Naive thymus-derived CD8-positive, alpha-beta T cell (primary cell): ENCODE measurements at regions not wholly inside any gene's neighbourhood (a gene's known extent, or its start where the extent isn't known, plus 50 kb on each side); places are given as distances from the start of the nearest gene placed in this dataset.

ENCODE experiments used
- ATAC-seq, 2 donors: fragments of 150-1000 bp; cut with Tn5 transposase in 1 of 2; sonication (Bioruptor Pico), chemical (Tn5 transposase) in 1 of 2; 1 replicate in 1 of 2; 2 replicates in 1 of 2; pipeline ENCODE4 v1.10.0; 2021; ENCODE audit warnings: mild to moderate bottlenecking in 2 of 2, moderate library complexity in 2 of 2
- POLR2A ChIA-PET: fragments of 350-600 bp; sonication (Branson Sonifier 250); formaldehyde crosslinking; loops from one replicate; lab custom pipeline; 2021; ENCODE audit warnings: antibody characterized with exemption; lab: Charles Lee
- DNase-seq, 10 donors: peaks; one replicate each; pipeline versions ENCODE4 v3.0.0 to v3.0.0-alpha.2; 2020 to 2022
- H3K27ac Mint-ChIP-seq, 10 donors: one replicate each; pipeline ENCODE4 v1.8.0; 2020 to 2022; ENCODE audit warnings: mild to moderate bottlenecking in 10 of 10, mixed read lengths in 10 of 10, moderate library complexity in 4 of 10, inconsistent platforms in 1 of 10
- H3K27me3 Mint-ChIP-seq, 5 donors: one replicate each; pipeline ENCODE4 v1.8.0; 2021 to 2022; ENCODE audit warnings: mixed read lengths in 5 of 5
- H3K36me3 Mint-ChIP-seq, 3 donors: one replicate each; pipeline ENCODE4 v1.8.0; 2020 to 2022; ENCODE audit warnings: mixed read lengths in 3 of 3, mild to moderate bottlenecking in 2 of 3, inconsistent platforms in 1 of 3
- H3K4me1 Mint-ChIP-seq, 4 donors: one replicate each; pipeline ENCODE4 v1.8.0; 2021 to 2022; ENCODE audit warnings: mixed read lengths in 4 of 4
- H3K4me3 Mint-ChIP-seq, 10 donors: one replicate each; pipeline ENCODE4 v1.8.0; 2020 to 2022; ENCODE audit warnings: mild to moderate bottlenecking in 10 of 10, mixed read lengths in 10 of 10, moderate library complexity in 6 of 10, inconsistent platforms in 1 of 10
- H3K9me3 Mint-ChIP-seq, 9 donors: one replicate each; pipeline ENCODE4 v1.8.0; 2020 to 2022; ENCODE audit warnings: mixed read lengths in 9 of 9, mild to moderate bottlenecking in 3 of 9, inconsistent platforms in 1 of 9, moderate library complexity in 1 of 9

DNA sequence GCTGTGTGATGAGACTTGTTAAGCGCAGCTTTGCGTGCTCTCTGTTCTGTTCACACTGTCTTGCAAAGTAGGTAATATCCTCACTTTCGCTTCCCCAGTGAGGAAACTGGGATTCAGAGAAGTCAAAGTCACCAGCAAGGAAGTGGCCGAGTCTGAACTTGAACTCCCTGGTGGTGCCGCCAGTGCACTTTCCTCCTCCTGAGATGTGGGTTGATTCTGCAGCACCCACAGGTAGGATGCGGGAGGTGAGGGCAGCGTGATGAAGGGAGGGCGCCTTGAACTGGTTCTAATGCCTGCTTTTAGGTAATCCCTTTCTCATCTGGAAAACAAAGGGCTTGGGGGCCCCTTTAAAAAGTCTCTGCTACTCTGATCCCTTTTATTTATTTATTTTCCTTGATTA is 54.9 kb upstream of the IGF1 start:
- no peak overlapping the region for H3K4me3 Mint-ChIP-seq
- no peak for ATAC-seq
- DNase-seq = no peak
- no peaks in the 10 kb centered on the region for H3K9me3 Mint-ChIP-seq
- no peak overlapping the region for H3K27ac Mint-ChIP-seq
- POLR2A ChIA-PET = no interaction called here
- no peaks in the 10 kb centered on the region for H3K36me3 Mint-ChIP-seq
- peaks cover 14 to 42% (median 18%) of the 10 kb centered on the region in 5 donors for H3K27me3 Mint-ChIP-seq
- H3K4me1 Mint-ChIP-seq = no peaks in the 10 kb centered on the region

- Mint-ChIP-seq H3K27me3 (peaks cover 14 to 41% (median 18%) of the 10 kb centered on the region in 5 donors), H3K9me3 (no peaks in the 10 kb centered on the region), H3K36me3 (no peaks in the 10 kb centered on the region), H3K4me3 (no peak overlapping the region), H3K4me1 (no peaks in the 10 kb centered on the region), H3K27ac (no peak overlapping the region)
- DNase-seq = no peak
- POLR2A ChIA-PET = no interaction called here
- no peak for ATAC-seq
These were observed 54.5 kb upstream of the IGF1 start for GRCh38 chr12:102534899-102535298.

DNA sequence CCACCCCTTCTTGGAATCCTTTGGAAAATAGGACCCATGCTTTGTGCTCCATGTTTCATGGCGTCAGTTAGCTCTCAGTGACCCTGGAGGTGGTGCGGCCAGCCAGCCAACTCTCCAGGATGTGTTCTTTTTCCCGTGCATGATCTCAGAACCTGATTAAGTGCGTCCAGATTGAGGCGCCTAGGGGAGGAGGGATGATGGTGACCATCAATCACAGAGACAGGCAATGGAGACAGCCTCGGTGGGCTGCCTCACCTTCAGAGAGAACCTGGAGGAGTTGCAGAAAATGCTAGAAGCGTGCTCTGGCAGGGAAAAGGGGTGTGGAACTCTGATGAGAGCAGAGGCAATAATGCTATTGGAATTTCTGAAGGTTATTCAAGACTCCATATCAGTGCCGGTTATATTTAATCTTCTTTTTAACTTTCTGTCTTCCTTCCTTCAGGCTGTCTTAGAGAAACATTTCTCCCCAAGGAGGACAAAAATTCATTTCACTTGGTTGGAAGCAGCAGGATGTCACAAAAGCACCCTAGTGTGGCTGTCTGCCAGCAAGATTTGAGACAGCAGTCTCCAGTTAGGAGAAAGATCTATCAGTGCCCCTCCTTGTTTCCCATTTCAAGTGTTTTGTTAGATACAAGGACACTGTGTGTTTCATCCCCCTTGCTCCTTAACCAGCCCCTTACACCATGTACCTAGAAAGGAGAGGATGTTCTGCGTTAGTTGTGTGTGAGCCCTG is 53.3 kb upstream of the IGF1 start:
- H3K36me3 Mint-ChIP-seq = no peaks in the 10 kb centered on the region
- H3K4me3 Mint-ChIP-seq = no peak overlapping the region
- DNase-seq (no peak), ATAC-seq (no peak)
- POLR2A ChIA-PET = no interaction called here
- H3K27me3 Mint-ChIP-seq = peaks cover 8 to 29% (median 16%) of the 10 kb centered on the region in 5 donors
- H3K4me1 Mint-ChIP-seq = no peaks in the 10 kb centered on the region
- H3K9me3 Mint-ChIP-seq = no peaks in the 10 kb centered on the region
- H3K27ac Mint-ChIP-seq = no peak overlapping the region
